H1 (cell line): ENCODE measurements at regions not wholly inside any gene's neighbourhood (a gene's known extent, or its start where the extent isn't known, plus 50 kb on each side); places are given as distances from the start of the nearest gene placed in this dataset.

ENCODE experiments used
- CTCF ChIA-PET: fragments of 300-600 bp; sonication (Branson Sonifier 250); formaldehyde crosslinking; loops from one replicate; lab custom pipeline; 2021; ENCODE audit not compliant: partially characterized antibody; lab: Charles Lee
- POLR2A ChIA-PET: fragments of 300-600 bp; sonication (Branson Sonifier 250); formaldehyde crosslinking; loops from one replicate; lab custom pipeline; 2021; ENCODE audit warnings: inconsistent platforms; ENCODE audit not compliant: partially characterized antibody; lab: Charles Lee
- DNase-seq, 2 experiments: peaks; one replicate each; pipeline versions ENCODE4 v3.0.0 to v3.0.0-alpha.2; 2010 to 2022; ENCODE audit warnings: low spot score in 2 of 2, low read depth in 1 of 2, mixed read lengths in 1 of 2
- FAIRE-seq: peaks from 2 replicates; lab custom pipeline; 2011; peaks lifted over from hg19 to GRCh38; lab: Jason Lieb, UNC
- H2AFZ ChIP-seq: 2 replicates; pipeline ENCODE4 v1.8.1; 2012; ENCODE audit warnings: low read length, inconsistent platforms
- H2AK5ac ChIP-seq: 2 replicates; pipeline ENCODE4 v1.6.1; 2013; ENCODE audit warnings: low read depth, low read length
- H2BK120ac ChIP-seq: replicated peaks from 2 replicates; pipeline ENCODE3; 2013; ENCODE audit warnings: low read depth, low read length, inconsistent platforms
- H2BK12ac ChIP-seq: 2 replicates; pipeline ENCODE4 v1.6.1; 2013; ENCODE audit warnings: low read depth, low read length
- H2BK15ac ChIP-seq: 2 replicates; pipeline ENCODE4 v1.6.1; 2013; ENCODE audit warnings: low read length
- H2BK20ac ChIP-seq: 2 replicates; pipeline ENCODE4 v1.6.1; 2013; ENCODE audit warnings: low read length
- H2BK5ac ChIP-seq: 2 replicates; pipeline ENCODE4 v1.6.1; 2013; ENCODE audit warnings: low read depth, low read length
- H3K14ac ChIP-seq: 2 replicates; pipeline ENCODE4 v1.6.1; 2013; ENCODE audit warnings: inconsistent platforms; ENCODE audit not compliant: insufficient read length
- H3K18ac ChIP-seq: 2 replicates; pipeline ENCODE4 v1.6.1; 2013; ENCODE audit warnings: low read length; ENCODE audit errors: extremely low read depth
- H3K23ac ChIP-seq: 2 replicates; pipeline ENCODE4 v1.6.1; 2013; ENCODE audit warnings: inconsistent platforms; ENCODE audit not compliant: insufficient read length
- H3K23me2 ChIP-seq: 2 replicates; pipeline ENCODE4 v1.6.1; 2013; ENCODE audit warnings: low read depth, low read length
- H3K27ac ChIP-seq: 2 replicates; pipeline ENCODE4 v1.6.1; 2011; ENCODE audit warnings: low read depth, low read length, inconsistent platforms
- H3K27me3 ChIP-seq, 4 experiments: replicated peaks in 1 of 4; 1 replicate in 1 of 4; 2 replicates in 3 of 4; pipeline versions ENCODE4 v1.6.1 to v1.8.1; 2011 to 2013; ENCODE audit warnings: low read length in 3 of 4, mild to moderate bottlenecking in 3 of 4, inconsistent platforms in 2 of 4, mixed read lengths in 2 of 4, moderate library complexity in 1 of 4; ENCODE audit not compliant: control insufficient read depth in 3 of 4, insufficient read depth in 3 of 4; ENCODE audit errors: extremely low read depth in 1 of 4
- H3K36me3 ChIP-seq, 4 experiments: 2 replicates each; pipeline versions ENCODE4 v1.6.1 to v1.8.1; 2011 to 2013; ENCODE audit warnings: mild to moderate bottlenecking in 4 of 4, low read length in 3 of 4, moderate library complexity in 2 of 4, control low read depth in 1 of 4, inconsistent platforms in 1 of 4; ENCODE audit not compliant: insufficient read depth in 4 of 4, control insufficient read depth in 2 of 4
- H3K4ac ChIP-seq: replicated peaks from 2 replicates; pipeline ENCODE3; 2013; ENCODE audit warnings: low read length, low read depth, mixed read lengths, inconsistent platforms; ENCODE audit not compliant: insufficient read length
- H3K4me1 ChIP-seq, 4 experiments: replicated peaks in 1 of 4; 1 replicate in 1 of 4; 2 replicates in 3 of 4; pipeline versions ENCODE4 v1.6.1 to v1.8.1; 2011 to 2013; ENCODE audit warnings: low read length in 3 of 4, inconsistent platforms in 2 of 4, mixed read lengths in 1 of 4; ENCODE audit not compliant: insufficient read depth in 4 of 4, control insufficient read depth in 3 of 4
- H3K4me2 ChIP-seq, 2 experiments: 2 replicates each; pipeline versions ENCODE4 v1.6.1 to v1.8.1; 2011 to 2013; ENCODE audit warnings: low read depth in 2 of 2, low read length in 2 of 2, control low read depth in 1 of 2, inconsistent platforms in 1 of 2, mild to moderate bottlenecking in 1 of 2; ENCODE audit not compliant: insufficient read depth in 1 of 2
- H3K4me3 ChIP-seq, 4 experiments: fragments of 200-600, 300-600 bp in 1 of 4; sonication (generic), shearing (Covaris generic), sonication (Bioruptor Twin) in 1 of 4; 2 replicates each; pipeline versions ENCODE4 v1.5.1 to v1.8.1; 2011 to 2016; ENCODE audit warnings: low read length in 4 of 4, low read depth in 3 of 4, control low read depth in 2 of 4, inconsistent platforms in 2 of 4, mild to moderate bottlenecking in 2 of 4, mixed read lengths in 1 of 4, moderate library complexity in 1 of 4; ENCODE audit not compliant: insufficient read depth in 2 of 4; ENCODE audit errors: extremely low read depth in 1 of 4
- H3K56ac ChIP-seq: replicated peaks from 2 replicates; pipeline ENCODE3; 2013; ENCODE audit warnings: low read depth, mild to moderate bottlenecking, mixed read lengths, low read length, inconsistent platforms; ENCODE audit not compliant: insufficient read length
- H3K79me1 ChIP-seq: 2 replicates; pipeline ENCODE4 v1.6.1; 2013; ENCODE audit warnings: low read depth, low read length, control low read depth
- H3K79me2 ChIP-seq, 2 experiments: 2 replicates each; pipeline versions ENCODE4 v1.6.1 to v1.8.1; 2012 to 2013; ENCODE audit warnings: low read length in 2 of 2, mild to moderate bottlenecking in 2 of 2, inconsistent platforms in 1 of 2; ENCODE audit not compliant: insufficient read depth in 2 of 2, control insufficient read depth in 1 of 2
- H3K9ac ChIP-seq, 4 experiments: replicated peaks in 1 of 4; 1 replicate in 1 of 4; 2 replicates in 3 of 4; pipeline versions ENCODE4 v1.6.1 to v1.8.1; 2011 to 2013; ENCODE audit warnings: low read depth in 3 of 4, low read length in 3 of 4, control low read depth in 2 of 4, mild to moderate bottlenecking in 2 of 4, moderate library complexity in 2 of 4, inconsistent platforms in 1 of 4; ENCODE audit errors: extremely low read depth in 1 of 4
- H3K9me3 ChIP-seq, 2 experiments: 2 replicates each; pipeline versions ENCODE4 v1.6.1 to v1.8.1; 2012 to 2013; ENCODE audit warnings: mild to moderate bottlenecking in 2 of 2, moderate library complexity in 2 of 2, control low read depth in 1 of 2, inconsistent platforms in 1 of 2, low read depth in 1 of 2, low read length in 1 of 2, mixed read lengths in 1 of 2; ENCODE audit not compliant: insufficient read depth in 2 of 2
- H4K20me1 ChIP-seq, 2 experiments: replicated peaks in 1 of 2; 2 replicates each; pipeline versions ENCODE3 to v1.8.1; 2011 to 2013; ENCODE audit warnings: inconsistent platforms in 2 of 2, low read length in 2 of 2, mild to moderate bottlenecking in 1 of 2; ENCODE audit not compliant: insufficient read depth in 2 of 2, control insufficient read depth in 1 of 2
- H4K5ac ChIP-seq: 2 replicates; pipeline ENCODE4 v1.6.1; 2013; ENCODE audit warnings: low read length, low read depth, mixed read lengths, inconsistent platforms; ENCODE audit not compliant: insufficient read length
- H4K8ac ChIP-seq: 2 replicates; pipeline ENCODE4 v1.8.0; 2013; ENCODE audit warnings: mild to moderate bottlenecking, moderate library complexity, low read length, inconsistent platforms; ENCODE audit not compliant: insufficient read depth; ENCODE audit errors: extremely low read depth
- H4K91ac ChIP-seq: replicated peaks from 2 replicates; pipeline ENCODE3; 2013; ENCODE audit warnings: low read length, mixed read lengths, inconsistent platforms; ENCODE audit not compliant: insufficient read length
- ASH2L ChIP-seq: fragments of 200-600, 300-600 bp; sonication (generic); IDR thresholded peaks from one replicate; pipeline ENCODE4 v1.7.1; 2017; ENCODE audit warnings: low read length
- WGBS, 2 experiments: shearing (Covaris generic) in 1 of 2; methylation state at CpG; one replicate each; pipeline versions ENCODE4 v1.1.6 to v1.1.7; 2013 to 2015; ENCODE audit warnings: low lambda C conversion rate in 2 of 2, mixed read lengths in 2 of 2, inconsistent platforms in 1 of 2, low coverage in 1 of 2, missing lambda C conversion rate in 1 of 2; ENCODE audit not compliant: insufficient replicate concordance in 2 of 2, insufficient coverage in 1 of 2, insufficient read length in 1 of 2; ENCODE audit errors: extremely low coverage in 1 of 2, missing lambda C conversion rate in 1 of 2; 5-methylcytosine and 5-hydroxymethylcytosine counted together

GRCh38 chr13:40351537-40352379, 314.7 kb downstream of the FOXO1 start:
- no peak overlapping the region for H2AFZ ChIP-seq
- no peak overlapping the region; the same call in 1 of the 2 replicates for H2BK5ac ChIP-seq
- no peak for TF ChIP-seq ASH2L
- no peak overlapping the region for H3K9ac ChIP-seq
- no peak overlapping the region for H2AK5ac ChIP-seq
- DNase-seq (no peak), FAIRE-seq (no peak)
- H3K18ac ChIP-seq: peak overlapping the region; percentile 73; the same call in 1 of the 2 replicates
- H3K56ac ChIP-seq: no peak overlapping the region
- WGBS, 2 experiments: 92% methylated on average over 9 of the region's 9 CpGs; no CpG with 5 or more reads in 1 of the 2 experiments
- peak overlapping the region; percentile 71; the same call in 1 of the 2 replicates for H2BK12ac ChIP-seq
- no peak overlapping the region for H3K27ac ChIP-seq
- POLR2A ChIA-PET: no interaction called here
- CTCF ChIA-PET: no interaction called here
- H4K91ac ChIP-seq: peak overlapping the region; percentile 27
- H3K27me3 ChIP-seq: peaks cover 0 to 4% (median 1%) of the 10 kb centered on the region in 4 experiments; a peak in 3 of 7 replicates
- no peak overlapping the region for H2BK120ac ChIP-seq
- no peak overlapping the region for H3K23ac ChIP-seq
- no peak overlapping the region for H4K5ac ChIP-seq
- H3K9me3 ChIP-seq: no peaks in the 10 kb centered on the region
- no peak overlapping the region for H3K4me3 ChIP-seq
- no peak overlapping the region for H3K14ac ChIP-seq
- no peak overlapping the region; the same call in 1 of the 2 replicates for H2BK20ac ChIP-seq
- no peak overlapping the region for H2BK15ac ChIP-seq
- H3K79me2 ChIP-seq: no peaks in the 10 kb centered on the region
- H4K20me1 ChIP-seq: no peaks in the 10 kb centered on the region
- H4K8ac ChIP-seq: 0 out of 2 replicates have a peak overlapping the region, but pooled peaks have one; percentile 18
- H3K4me1 ChIP-seq: peaks cover 2 to 11% (median 9%) of the 10 kb centered on the region in 4 experiments
- peaks cover 2% of the 10 kb centered on the region; the same call in 1 of the 2 replicates for H3K23me2 ChIP-seq
- no peaks in the 10 kb centered on the region for H3K79me1 ChIP-seq
- H3K4ac ChIP-seq: no peak overlapping the region
- H3K4me2 ChIP-seq: no peak overlapping the region
- H3K36me3 ChIP-seq: no peaks in the 10 kb centered on the region
